Endothelial cell (in vitro differentiated cells): ENCODE measurements at regions not wholly inside any gene's neighbourhood (a gene's known extent, or its start where the extent isn't known, plus 50 kb on each side); places are given as distances from the start of the nearest gene placed in this dataset.

Source experiments
- DNase-seq: peaks from one replicate; pipeline ENCODE4 v3.0.0; 2021; ENCODE audit warnings: low spot score
- H3K27ac Mint-ChIP-seq: one replicate; pipeline ENCODE4 v1.8.0; 2021; ENCODE audit warnings: mixed read lengths, inconsistent platforms; ENCODE audit not compliant: unreplicated experiment
- H3K27me3 Mint-ChIP-seq: one replicate; pipeline ENCODE4 v1.8.0; 2021; ENCODE audit warnings: mild to moderate bottlenecking, moderate library complexity, mixed read lengths, inconsistent platforms; ENCODE audit not compliant: unreplicated experiment
- H3K36me3 Mint-ChIP-seq: one replicate; pipeline ENCODE4 v1.8.0; 2021; ENCODE audit warnings: mild to moderate bottlenecking, low read depth, mixed read lengths, inconsistent platforms; ENCODE audit not compliant: unreplicated experiment
- H3K4me1 Mint-ChIP-seq: one replicate; pipeline ENCODE4 v1.8.0; 2021; ENCODE audit warnings: mild to moderate bottlenecking, mixed read lengths, inconsistent platforms; ENCODE audit not compliant: unreplicated experiment
- H3K4me3 Mint-ChIP-seq: one replicate; pipeline ENCODE4 v1.8.0; 2021; ENCODE audit warnings: mild to moderate bottlenecking, mixed read lengths, inconsistent platforms; ENCODE audit not compliant: unreplicated experiment
- H3K9me3 Mint-ChIP-seq: one replicate; pipeline ENCODE4 v1.8.0; 2021; ENCODE audit warnings: mixed read lengths, inconsistent platforms; ENCODE audit not compliant: unreplicated experiment
- CTCF ChIP-seq: fragments of 200-600 bp; sonication (generic); IDR thresholded peaks from one replicate; pipeline ENCODE4 v1.5.0; 2021; ENCODE audit warnings: antibody characterized with exemption; ENCODE audit not compliant: unreplicated experiment

GRCh38 chr2:129224022-129224421 lies 755.4 kb upstream of the RAB6C start:
- Mint-ChIP-seq H3K9me3 (no peaks in the 10 kb centered on the region), H3K4me1 (peaks cover 6% of the 10 kb centered on the region), H3K4me3 (no peak overlapping the region), H3K27ac (no peak overlapping the region), H3K27me3 (no peaks in the 10 kb centered on the region), H3K36me3 (no peaks in the 10 kb centered on the region)
- TF ChIP-seq CTCF, result no peak
- DNase-seq, result no peak

DNA sequence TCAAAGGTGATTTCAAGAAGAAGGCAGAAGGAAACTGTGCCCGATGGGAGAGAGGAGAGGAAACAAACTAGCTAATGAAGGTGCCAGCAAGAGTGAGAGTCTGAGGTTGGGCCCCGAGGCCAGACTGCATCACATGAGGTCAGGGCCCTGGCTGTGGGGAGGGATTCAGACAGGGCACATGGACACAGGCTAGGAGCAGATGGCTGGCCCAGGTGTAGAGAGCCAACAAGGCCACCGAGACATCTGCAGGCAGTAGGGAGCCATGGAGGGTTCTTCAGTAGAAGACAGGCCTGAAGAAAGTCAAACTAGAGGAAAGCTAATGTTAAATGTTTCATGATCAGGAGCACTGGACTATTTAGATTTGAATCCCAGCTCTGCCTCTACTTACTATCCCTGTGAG lies 755.0 kb upstream of the RAB6C start:
- peaks cover 6% of the 10 kb centered on the region for H3K4me1 Mint-ChIP-seq
- no peak for TF ChIP-seq CTCF
- no peak overlapping the region for H3K4me3 Mint-ChIP-seq
- no peaks in the 10 kb centered on the region for H3K27me3 Mint-ChIP-seq
- H3K9me3 Mint-ChIP-seq, result no peaks in the 10 kb centered on the region
- no peak for DNase-seq
- H3K27ac Mint-ChIP-seq, result no peak overlapping the region
- no peaks in the 10 kb centered on the region for H3K36me3 Mint-ChIP-seq

GRCh38 chr2:129229196-129229595 lies 750.3 kb upstream of the RAB6C start:
- H3K27ac Mint-ChIP-seq, result no peak overlapping the region
- no peaks in the 10 kb centered on the region for H3K36me3 Mint-ChIP-seq
- peaks cover 6% of the 10 kb centered on the region for H3K4me1 Mint-ChIP-seq
- no peak overlapping the region for H3K4me3 Mint-ChIP-seq
- no peak for DNase-seq
- H3K27me3 Mint-ChIP-seq, result no peaks in the 10 kb centered on the region
- H3K9me3 Mint-ChIP-seq, result no peaks in the 10 kb centered on the region
- TF ChIP-seq CTCF, result no peak

DNA sequence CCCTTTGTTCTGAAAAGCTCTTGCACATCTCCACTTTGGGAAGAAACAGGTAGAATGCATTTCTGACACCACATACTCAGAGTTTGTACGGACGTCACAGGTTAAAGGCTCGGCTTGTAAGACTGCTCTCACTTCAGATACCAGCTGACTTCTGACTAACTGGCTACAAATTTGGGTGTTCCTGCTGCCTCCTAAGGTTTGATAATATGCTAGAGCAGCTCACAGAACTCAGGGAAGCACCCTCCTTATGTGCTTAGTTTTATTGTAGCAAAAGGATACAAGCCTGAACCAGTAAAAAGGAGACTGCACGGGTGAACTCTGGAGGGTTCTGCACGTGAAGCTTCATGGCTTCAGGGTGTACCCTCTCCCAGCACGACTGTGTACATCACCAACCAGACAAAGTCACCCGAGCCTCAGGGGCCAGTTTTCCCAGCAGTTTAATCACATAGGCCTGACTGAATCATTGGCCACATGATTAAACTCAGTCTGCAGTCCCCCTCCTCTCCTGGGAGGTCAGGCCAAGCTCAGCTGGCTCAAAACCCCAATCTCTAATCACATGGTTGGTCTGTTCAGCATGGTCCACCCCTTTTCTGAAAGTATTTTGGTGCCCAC lies 749.5 kb upstream of the RAB6C start:
- Mint-ChIP-seq H3K27me3 (peaks cover 1% of the 10 kb centered on the region), H3K9me3 (no peaks in the 10 kb centered on the region), H3K27ac (no peak overlapping the region), H3K36me3 (no peaks in the 10 kb centered on the region), H3K4me3 (no peak overlapping the region), H3K4me1 (peaks cover 6% of the 10 kb centered on the region)
- TF ChIP-seq CTCF, result no peak
- DNase-seq, result no peak

GRCh38 chr2:129231924-129232323 lies 747.5 kb upstream of the RAB6C start:
- Mint-ChIP-seq H3K4me3 (no peak overlapping the region), H3K36me3 (peaks cover 8% of the 10 kb centered on the region), H3K9me3 (no peaks in the 10 kb centered on the region), H3K4me1 (peaks cover 6% of the 10 kb centered on the region), H3K27me3 (peaks cover 2% of the 10 kb centered on the region), H3K27ac (no peak overlapping the region)
- TF ChIP-seq CTCF, result no peak
- DNase-seq, result no peak
